GM23248 (cell line): ENCODE measurements at regions not wholly inside any gene's neighbourhood (a gene's known extent, or its start where the extent isn't known, plus 50 kb on each side); places are given as distances from the start of the nearest gene placed in this dataset.

Source experiments
- EZH2 ChIP-seq: fragments of 200-600 bp; sonication (generic); IDR thresholded peaks from 2 replicates; pipeline ENCODE4 v1.6.1; 2018; ENCODE audit warnings: antibody characterized with exemption, mild to moderate bottlenecking; ENCODE audit not compliant: insufficient read depth, poor library complexity, severe bottlenecking
- EZH2phosphoT487 ChIP-seq: fragments of 200-600 bp; sonication (generic); IDR thresholded peaks from 2 replicates; pipeline ENCODE4 v1.6.1; 2018; ENCODE audit warnings: antibody characterized with exemption, moderate library complexity, mild to moderate bottlenecking, low read depth; ENCODE audit not compliant: insufficient read depth

- TF ChIP-seq EZH2 (no peak), EZH2phosphoT487 (no peak)
These were observed 635.3 kb downstream of the UQCRFS1 start for GRCh38 chr19:28577666-28578065.
